NCI-H1417 (cell line): ENCODE measurements at regions not wholly inside any gene's neighbourhood (a gene's known extent, or its start where the extent isn't known, plus 50 kb on each side); places are given as distances from the start of the nearest gene placed in this dataset.

Source experiments
- DNase-seq, 3 experiments: peaks; one replicate each; lab custom pipeline; 2025; lab: John Stamatoyannopoulos, UW

DNA sequence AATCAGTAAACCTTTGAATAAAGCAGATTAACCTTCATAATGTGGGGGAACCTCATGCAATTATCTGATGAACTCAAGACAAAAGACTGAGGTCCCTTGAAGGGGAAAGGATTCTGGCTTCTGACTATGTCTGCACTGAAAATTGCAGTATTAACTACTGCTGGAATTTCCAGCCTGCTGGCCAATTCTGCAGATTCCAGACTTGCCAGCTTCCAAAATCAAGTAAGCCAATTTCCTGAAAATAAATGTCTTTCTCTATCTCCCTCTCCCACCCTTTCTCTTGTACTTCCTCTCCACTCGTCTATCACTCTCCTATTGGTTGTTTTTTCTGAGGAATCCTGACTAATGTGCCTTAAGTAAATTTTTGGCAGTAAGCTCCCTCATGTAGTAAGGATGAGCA lies 1479.9 kb upstream of the PRR20A start:
- DNase-seq, result no peak

DNA sequence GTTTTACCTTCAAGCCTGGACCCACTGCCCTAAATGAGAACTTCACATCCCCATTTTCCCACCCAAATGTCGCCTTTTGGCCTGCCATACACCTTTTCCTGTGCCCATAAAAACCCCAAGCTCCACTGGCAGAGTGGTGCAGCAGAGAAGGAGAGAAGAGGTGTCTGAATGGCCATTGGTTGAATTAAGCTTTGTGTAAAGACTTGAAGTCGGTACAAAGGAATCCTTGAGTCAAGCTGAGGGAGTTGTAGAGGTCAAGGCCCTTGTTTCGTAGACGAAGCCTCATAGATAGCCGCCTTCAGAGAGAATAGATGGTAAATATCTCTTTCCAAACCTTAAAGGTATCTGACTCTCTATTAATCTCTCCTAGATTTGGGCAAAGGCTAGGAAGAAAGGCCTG lies 1479.2 kb upstream of the PRR20A start:
- DNase-seq, result no peak

GRCh38 chr13:55664178-55664577 lies 1476.5 kb upstream of the PRR20A start:
- DNase-seq, result no peak

DNA sequence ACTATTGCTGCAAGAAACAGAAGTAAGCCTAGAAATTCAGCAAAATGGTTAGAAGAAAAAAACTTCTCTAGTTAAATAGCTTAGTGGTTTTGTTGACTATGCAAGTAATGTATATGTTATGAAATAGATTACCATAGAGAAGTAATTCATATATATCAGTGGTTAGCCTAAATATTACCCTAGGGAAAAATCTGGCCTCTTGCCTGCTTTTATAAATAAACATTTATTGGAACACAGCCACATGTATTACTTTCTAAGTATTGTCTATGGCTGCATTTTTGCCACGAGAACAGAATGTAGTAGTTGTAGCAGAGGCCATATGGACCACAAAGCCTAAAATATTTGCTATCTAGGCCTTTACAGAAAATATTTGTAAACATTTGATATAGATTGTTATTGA lies 1471.7 kb upstream of the PRR20A start:
- DNase-seq, result no peak

DNA sequence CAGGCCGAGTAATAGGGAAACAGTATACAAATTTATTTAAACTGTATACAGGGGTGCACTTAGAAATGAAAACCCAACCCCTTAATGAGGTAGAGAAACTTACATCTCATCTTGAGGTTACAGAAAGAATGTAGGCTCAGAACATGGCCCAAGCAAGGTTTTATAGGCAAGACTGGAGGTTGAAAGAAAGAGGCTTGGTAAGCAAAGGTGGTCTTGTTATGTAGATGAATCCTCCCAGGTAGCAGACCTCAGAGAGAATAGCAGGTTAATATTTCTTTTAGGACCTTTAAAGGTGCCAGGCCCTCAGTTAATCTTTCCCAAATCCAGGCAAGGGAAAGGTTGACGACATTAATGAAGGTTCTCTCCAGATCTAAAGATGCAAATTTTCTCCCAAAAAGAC lies 1466.8 kb upstream of the PRR20A start:
- DNase-seq, result no peak

- no peak for DNase-seq
Measured at GRCh38 chr13:55682776-55683175, 1457.9 kb upstream of the PRR20A start.

DNA sequence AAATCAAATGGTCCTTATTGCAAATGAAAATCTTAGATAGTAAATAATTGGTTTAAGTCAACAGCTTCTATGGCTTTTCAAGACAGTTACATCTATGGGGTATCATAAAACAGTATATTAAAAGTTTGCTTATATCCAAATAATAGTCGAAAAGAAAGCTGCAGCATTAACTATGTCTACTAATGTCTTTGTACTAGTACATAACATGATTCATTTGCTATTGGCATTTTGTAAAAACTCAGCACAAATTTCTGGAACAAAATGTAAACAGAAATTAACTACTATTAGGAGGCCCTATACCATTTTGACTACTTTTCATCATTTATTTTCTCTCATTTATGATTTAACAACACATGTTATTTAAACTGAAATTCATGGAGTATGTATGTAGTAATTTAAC lies 1435.2 kb upstream of the PRR20A start:
- DNase-seq, result no peak

- DNase-seq, result peak in 2 of 3 experiments; percentile 55 to 88
Measured at GRCh38 chr13:55705971-55706370, 1434.7 kb upstream of the PRR20A start.

DNA sequence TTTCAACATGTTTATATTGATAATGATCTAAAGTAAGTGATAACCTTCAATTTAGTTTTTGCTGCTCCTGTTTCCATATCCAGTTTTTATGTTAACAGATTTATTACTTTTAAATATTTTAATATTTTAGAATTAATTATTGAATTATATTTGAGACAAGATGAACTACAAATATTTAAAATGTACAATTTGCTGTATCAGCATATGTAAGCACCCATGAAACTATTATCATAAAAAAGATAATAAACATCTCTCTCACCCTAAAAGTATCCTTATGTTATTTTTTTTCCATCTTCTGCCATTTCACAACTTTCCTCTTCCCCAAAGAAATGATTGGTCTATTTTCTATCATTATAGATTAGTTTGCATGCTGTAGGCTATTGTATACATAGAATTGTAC lies 1426.6 kb upstream of the PRR20A start:
- DNase-seq, result no peak

GRCh38 chr13:55727683-55728082 lies 1413.0 kb upstream of the PRR20A start:
- DNase-seq, result no peak

- peak in 1 of 3 experiments; percentile 56 for DNase-seq
Measured at GRCh38 chr13:55728247-55728646, 1412.5 kb upstream of the PRR20A start.

GRCh38 chr13:55745828-55746227 lies 1394.9 kb upstream of the PRR20A start:
- DNase-seq, result no peak

- DNase-seq, result no peak
Measured at GRCh38 chr13:55761986-55762385, 1378.7 kb upstream of the PRR20A start.

- DNase-seq, result no peak
Measured at GRCh38 chr13:55777612-55778011, 1363.1 kb upstream of the PRR20A start.

- no peak for DNase-seq
Measured at GRCh38 chr13:55783841-55784240, 1356.9 kb upstream of the PRR20A start.

DNA sequence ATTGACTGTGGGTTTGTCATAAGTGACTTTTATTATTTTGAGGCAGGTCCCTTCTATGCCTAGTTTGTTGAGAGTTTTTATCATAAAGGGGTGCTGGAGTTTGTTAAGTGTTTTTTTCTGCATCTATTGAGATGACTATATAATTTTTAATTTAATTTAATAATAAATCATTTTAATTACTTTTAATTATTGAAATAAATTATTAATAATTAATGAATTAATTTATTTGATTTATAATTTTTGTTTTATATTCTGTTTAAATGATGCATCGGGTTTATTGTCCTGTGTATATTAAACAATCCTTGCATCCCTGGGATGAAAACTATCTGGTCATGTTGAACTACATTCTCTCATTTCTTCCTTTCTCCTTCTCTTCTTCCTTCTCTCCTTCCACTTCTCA lies 1352.2 kb upstream of the PRR20A start:
- no peak for DNase-seq

DNA sequence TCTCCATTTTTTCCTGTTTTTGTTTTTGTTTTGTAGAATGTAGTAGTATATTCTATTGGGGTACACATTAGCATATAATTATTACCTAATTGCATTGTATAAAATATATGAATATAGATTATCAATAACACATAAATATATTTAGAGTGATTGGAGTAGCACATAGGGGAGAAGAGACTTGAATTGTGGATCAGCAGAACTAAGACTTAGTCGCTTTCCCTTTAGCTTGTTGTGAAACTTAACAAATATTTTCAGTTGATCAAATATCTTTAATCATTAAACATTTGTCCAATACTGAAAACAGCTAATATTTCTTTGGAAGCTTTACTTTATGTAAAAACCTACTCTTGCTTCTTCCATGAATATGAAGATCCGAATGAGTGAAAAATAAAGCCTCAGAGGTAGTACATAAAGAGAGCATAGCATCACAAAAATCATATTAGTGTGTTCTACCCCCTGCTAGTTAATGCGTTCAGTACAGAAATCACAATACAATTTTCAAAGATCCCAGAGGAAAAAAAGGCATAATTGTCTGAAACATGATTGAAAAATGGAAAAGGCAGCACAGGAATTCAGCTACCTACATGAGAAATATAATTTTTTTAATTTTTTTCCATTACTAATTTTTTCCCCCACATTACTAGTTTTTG lies 1348.0 kb upstream of the PRR20A start:
- DNase-seq, result no peak

GRCh38 chr13:55815458-55816033 lies 1325.2 kb upstream of the PRR20A start:
- DNase-seq, result no peak

- DNase-seq, result peak in 1 of 3 experiments; percentile 37
Measured at GRCh38 chr13:55816976-55817601, 1323.6 kb upstream of the PRR20A start.

GRCh38 chr13:55820817-55821216 lies 1319.9 kb upstream of the PRR20A start:
- DNase-seq, result no peak

- DNase-seq, result peak in 1 of 3 experiments; percentile 25
Measured at GRCh38 chr13:55869648-55870047, 1271.1 kb upstream of the PRR20A start.

GRCh38 chr13:55887561-55887960 lies 1253.2 kb upstream of the PRR20A start:
- peak in 1 of 3 experiments; percentile 21 for DNase-seq

DNA sequence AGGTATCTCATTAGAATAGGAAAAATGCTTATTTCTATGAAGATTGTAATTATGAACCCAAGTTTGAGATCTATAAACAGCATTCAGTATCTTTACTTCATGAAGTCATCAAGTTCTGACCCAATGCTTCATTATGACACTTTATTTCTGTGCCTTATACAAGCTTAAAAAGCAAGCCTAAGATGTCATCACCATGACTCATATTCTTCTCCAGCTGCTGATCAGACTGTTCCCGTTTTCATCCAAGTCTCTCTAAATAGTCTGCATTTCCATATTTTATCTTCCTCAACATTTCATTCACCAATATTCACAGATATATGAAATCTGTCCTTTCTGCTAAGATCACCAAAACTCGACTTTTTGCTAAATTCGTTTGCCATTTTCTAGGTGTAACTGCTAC lies 1247.2 kb upstream of the PRR20A start:
- no peak for DNase-seq

- no peak for DNase-seq
Measured at GRCh38 chr13:55937180-55937579, 1203.5 kb upstream of the PRR20A start.
